Adipocyte (in vitro differentiated cells): ENCODE measurements at regions not wholly inside any gene's neighbourhood (a gene's known extent, or its start where the extent isn't known, plus 50 kb on each side); places are given as distances from the start of the nearest gene placed in this dataset.

Experiments
- DNase-seq: peaks from one replicate; pipeline ENCODE4 v3.0.0-alpha.2; 2015; ENCODE audit warnings: low read depth
- H3K27me3 ChIP-seq: replicated peaks from 2 replicates; pipeline ENCODE4 v1.7.0; 2013; ENCODE audit warnings: mild to moderate bottlenecking, low read length, moderate library complexity; ENCODE audit not compliant: control insufficient read depth, insufficient read depth
- H3K36me3 ChIP-seq: 2 replicates; pipeline ENCODE4 v1.7.0; 2013; ENCODE audit warnings: low read length, mild to moderate bottlenecking, moderate library complexity; ENCODE audit not compliant: control insufficient read depth, insufficient read depth, severe bottlenecking
- H3K4me1 ChIP-seq: 2 replicates; pipeline ENCODE4 v1.7.0; 2013; ENCODE audit warnings: mild to moderate bottlenecking, low read length, moderate library complexity; ENCODE audit not compliant: control insufficient read depth, insufficient read depth
- H3K4me3 ChIP-seq: 2 replicates; pipeline ENCODE4 v1.7.0; 2013; ENCODE audit warnings: mild to moderate bottlenecking, low read length, moderate library complexity
- H3K9ac ChIP-seq: 2 replicates; pipeline ENCODE4 v1.7.0; 2013; ENCODE audit warnings: mild to moderate bottlenecking, low read length, moderate library complexity
- H3K9me3 ChIP-seq: 2 replicates; pipeline ENCODE4 v1.7.0; 2013; ENCODE audit warnings: mild to moderate bottlenecking, low read length, moderate library complexity; ENCODE audit not compliant: control insufficient read depth

GRCh38 chr20:25750765-25751696 lies 54.4 kb upstream of the ZNF337 start:
- Histone ChIP-seq H3K9me3 (no peaks in the 10 kb centered on the region), H3K36me3 (no peaks in the 10 kb centered on the region), H3K4me1 (no peaks in the 10 kb centered on the region), H3K27me3 (no peaks in the 10 kb centered on the region), H3K9ac (peak overlapping the region; percentile 63), H3K4me3 (peak overlapping the region; percentile 77)
- peak; percentile 13 for DNase-seq

- Histone ChIP-seq H3K27me3 (no peaks in the 10 kb centered on the region), H3K4me1 (no peaks in the 10 kb centered on the region), H3K4me3 (peak overlapping the region; percentile 76), H3K9me3 (no peaks in the 10 kb centered on the region), H3K9ac (peak overlapping the region; percentile 63), H3K36me3 (no peaks in the 10 kb centered on the region)
- DNase-seq: no peak
These were observed 53.6 kb upstream of the ZNF337 start for GRCh38 chr20:25750220-25750764.

GRCh38 chr20:25749649-25750048 lies 53.0 kb upstream of the ZNF337 start:
- Histone ChIP-seq H3K27me3 (no peaks in the 10 kb centered on the region), H3K36me3 (no peaks in the 10 kb centered on the region)
- no peak for DNase-seq

More at GRCh38 chr20:25749649-25750048, 53.0 kb upstream of the ZNF337 start:
- Histone ChIP-seq H3K9ac (no peak overlapping the region), H3K9me3 (no peaks in the 10 kb centered on the region), H3K4me1 (no peaks in the 10 kb centered on the region), H3K4me3 (no peak overlapping the region)
